T-helper 1 cell treated with Interleukin-12 subunit alpha and Interleukin-12 subunit beta and Interleukin-4 antibody, amounts not matched to agents 30 ng/mL and 1 ng/mL, for 36 hours (primary cell): ENCODE measurements at regions not wholly inside any gene's neighbourhood (a gene's known extent, or its start where the extent isn't known, plus 50 kb on each side); places are given as distances from the start of the nearest gene placed in this dataset.

Experiments used
- intact Hi-C: fragments of 100-400 bp; cut with micrococcal nuclease; formaldehyde crosslinking; loops from one replicate; pipeline ENCODE4 v1.15.1; 2024

DNA sequence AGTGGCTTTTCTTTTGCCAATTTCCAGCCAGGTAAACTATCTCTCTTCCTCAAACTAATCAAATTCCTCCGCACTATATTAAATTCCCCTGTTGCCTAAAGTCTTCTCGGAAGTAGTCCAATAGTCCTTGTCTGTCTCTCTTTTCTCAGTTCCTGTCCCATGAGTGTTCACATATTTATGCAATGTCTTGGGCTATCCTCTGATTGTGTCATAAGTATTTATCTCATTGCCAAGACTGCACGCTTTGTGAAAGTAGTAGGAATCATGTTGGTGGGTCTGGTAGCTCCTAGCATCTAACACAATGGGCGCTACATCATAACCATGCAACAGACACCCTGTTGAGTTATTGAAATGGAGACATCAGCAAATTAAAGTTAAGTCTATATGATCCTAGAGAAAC, 59.9 kb upstream of the POU3F3 start:
- intact Hi-C loops = no loop called here

DNA sequence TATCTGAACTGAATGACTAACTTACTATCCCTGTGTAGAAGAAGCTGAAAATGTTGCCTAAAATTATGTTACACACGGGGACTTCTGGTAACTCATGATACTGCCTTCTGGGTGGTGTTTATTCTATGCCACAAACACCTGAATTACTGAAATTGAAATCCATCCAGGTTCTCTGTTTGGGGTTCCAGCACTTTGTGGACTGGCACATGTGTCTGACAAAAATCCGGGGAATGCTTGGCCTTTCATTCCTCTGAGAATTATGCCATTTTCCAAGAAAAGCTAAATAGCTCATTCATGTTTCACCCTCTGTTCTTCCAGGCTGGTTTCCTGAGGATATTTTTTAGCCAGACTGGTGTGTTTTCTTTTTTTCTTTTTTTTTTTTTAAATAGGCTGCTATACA, 59.5 kb upstream of the POU3F3 start:
- intact Hi-C loops = no loop called here
